Thymus (tissue), 11 donors: ENCODE measurements at regions not wholly inside any gene's neighbourhood (a gene's known extent, or its start where the extent isn't known, plus 50 kb on each side); places are given as distances from the start of the nearest gene placed in this dataset.
"Not testable (repeated sequence)": the region's sequence is repeated elsewhere in the genome, so short reads cannot be mapped to it uniquely, and the experiment has no call there.

Experiments used
- DNase-seq, 9 donors: peaks; one replicate each; pipeline ENCODE4 v3.0.0-alpha.2; 2013; ENCODE audit warnings: low spot score in 9 of 9, low read depth in 6 of 9, missing footprints in 1 of 9
- H3K27ac ChIP-seq, 2 donors: one replicate each; pipeline ENCODE4 v1.5.1; 2013; ENCODE audit warnings: control low read depth in 1 of 2, low read depth in 1 of 2, low read length in 1 of 2, mild to moderate bottlenecking in 1 of 2, moderate library complexity in 1 of 2
- H3K27me3 ChIP-seq, 2 donors: one replicate each; pipeline ENCODE4 v1.5.1; 2013; ENCODE audit warnings: low read length in 1 of 2; ENCODE audit not compliant: control insufficient read depth in 2 of 2, insufficient read depth in 1 of 2
- H3K36me3 ChIP-seq, 2 donors: one replicate each; pipeline ENCODE4 v1.5.1; 2013; ENCODE audit warnings: low read length in 1 of 2, mild to moderate bottlenecking in 1 of 2, moderate library complexity in 1 of 2; ENCODE audit not compliant: control insufficient read depth in 2 of 2, insufficient read depth in 2 of 2
- H3K4me1 ChIP-seq, 2 donors: one replicate each; pipeline ENCODE4 v1.5.1; 2013; ENCODE audit warnings: low read length in 2 of 2; ENCODE audit not compliant: control insufficient read depth in 2 of 2, insufficient read depth in 2 of 2
- H3K4me3 ChIP-seq, 2 donors: one replicate each; pipeline ENCODE4 v1.5.1; 2013; ENCODE audit warnings: low read length in 2 of 2, control low read depth in 1 of 2, mild to moderate bottlenecking in 1 of 2
- H3K9me3 ChIP-seq, 2 donors: one replicate each; pipeline ENCODE4 v1.5.1; 2013; ENCODE audit warnings: low read length in 1 of 2, mild to moderate bottlenecking in 1 of 2; ENCODE audit not compliant: control insufficient read depth in 2 of 2, insufficient read depth in 1 of 2
- WGBS: extraction: QIAGEN DNeasy Blood & Tissue Kit; methylation state at CpG from one replicate; pipeline ENCODE4 v1.1.7; 2013; 5-methylcytosine and 5-hydroxymethylcytosine counted together
- donor health status: healthy.

DNA sequence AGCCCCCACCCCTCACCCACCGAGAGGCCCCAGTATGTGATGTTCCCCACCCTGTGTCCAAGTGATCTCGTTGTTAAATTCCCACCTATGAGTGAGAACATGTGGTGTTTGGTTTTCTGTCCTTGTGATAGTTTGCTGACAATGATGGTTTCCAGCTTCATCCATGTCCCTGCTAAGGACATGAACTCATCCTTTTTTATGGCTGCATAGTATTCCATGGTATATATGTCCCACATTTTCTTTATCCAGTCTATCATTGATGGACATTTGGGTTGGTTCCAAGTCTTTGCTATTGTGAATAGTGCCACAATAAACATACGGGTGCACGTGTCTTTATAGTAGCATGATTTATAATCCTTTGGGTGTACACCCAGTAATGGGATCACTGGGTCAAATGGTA is 79.2 kb downstream of the PXDC1 start:
- not testable (repeated sequence) for H3K27ac ChIP-seq, H3K36me3 ChIP-seq, H3K4me1 ChIP-seq, H3K9me3 ChIP-seq, H3K4me3 ChIP-seq, H3K27me3 ChIP-seq, DNase-seq
- 84% methylated on average over 4 of the region's 4 CpGs for WGBS

DNA sequence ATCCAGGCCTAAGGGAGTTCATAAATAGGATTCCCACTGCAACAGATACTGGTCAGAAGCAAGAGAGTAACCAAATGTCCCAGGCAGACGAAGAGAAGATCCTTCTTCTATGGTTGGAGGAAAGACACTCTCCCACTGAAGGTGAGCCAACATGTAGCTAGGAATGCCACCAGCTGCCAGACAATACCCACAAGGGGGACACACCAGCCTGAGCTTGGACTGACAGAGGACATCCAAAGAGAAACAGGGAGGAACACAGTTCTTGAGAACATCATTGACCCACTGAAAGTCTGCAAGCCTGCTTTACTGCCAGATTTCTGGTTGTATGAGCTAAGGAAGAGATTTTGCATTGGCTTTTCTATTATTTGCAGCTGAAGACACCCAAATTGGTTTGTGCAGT is 80.1 kb downstream of the PXDC1 start:
- H3K27me3 ChIP-seq = no peaks in the 10 kb centered on the region
- no peak for DNase-seq
- WGBS = 100% methylated on average over 1 of the region's 1 CpG
- no peaks in the 10 kb centered on the region for H3K4me1 ChIP-seq
- H3K4me3 ChIP-seq = no peak overlapping the region
- no peaks in the 10 kb centered on the region for H3K36me3 ChIP-seq
- H3K27ac ChIP-seq = no peak overlapping the region
- H3K9me3 ChIP-seq = no peaks in the 10 kb centered on the region

DNA sequence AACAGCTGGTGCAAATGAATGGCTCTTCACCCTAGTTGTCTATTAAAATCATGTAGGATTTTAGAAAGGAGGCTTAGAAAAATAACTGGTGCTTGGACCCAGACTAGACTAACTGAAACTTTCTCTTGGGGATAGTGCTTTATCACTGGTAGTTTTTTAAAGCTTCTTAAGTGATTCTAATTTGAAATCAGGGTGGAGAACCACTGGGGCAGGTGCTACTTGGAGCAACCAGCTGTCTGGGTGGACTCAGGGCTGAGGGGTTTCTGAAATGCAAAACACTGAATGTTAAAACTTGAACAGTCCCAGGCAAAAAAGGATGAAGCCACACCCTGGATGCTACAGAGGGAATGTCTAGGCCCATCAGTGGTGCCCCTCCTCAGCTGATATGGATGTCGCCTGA is 81.2 kb downstream of the PXDC1 start:
- Histone ChIP-seq H3K9me3 (no peaks in the 10 kb centered on the region), H3K36me3 (no peaks in the 10 kb centered on the region), H3K27me3 (no peaks in the 10 kb centered on the region), H3K4me3 (no peak overlapping the region), H3K4me1 (no peaks in the 10 kb centered on the region), H3K27ac (no peak overlapping the region)
- 98% methylated on average over 1 of the region's 1 CpG for WGBS
- no peak for DNase-seq

DNA sequence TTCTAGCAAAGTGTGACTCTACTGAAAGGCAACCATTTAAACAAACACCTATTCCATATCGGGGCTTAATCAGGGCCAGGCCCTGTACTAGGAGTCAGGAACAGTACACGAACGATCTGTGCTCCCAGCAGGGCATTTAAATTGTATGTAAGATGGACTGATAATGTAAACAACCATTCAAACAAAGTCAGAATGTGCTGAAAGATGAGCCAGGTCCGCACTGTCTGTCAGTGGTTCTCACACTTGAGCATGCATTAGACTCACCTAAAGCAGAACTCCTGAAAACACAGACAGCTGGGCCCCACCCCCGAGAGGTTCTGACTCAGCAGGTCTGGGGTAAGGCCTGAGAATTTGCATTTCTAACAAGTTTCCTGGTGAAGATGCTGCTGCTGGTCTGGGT is 81.6 kb downstream of the PXDC1 start:
- Histone ChIP-seq H3K27me3 (no peaks in the 10 kb centered on the region), H3K27ac (no peak overlapping the region), H3K36me3 (no peaks in the 10 kb centered on the region), H3K4me1 (no peaks in the 10 kb centered on the region), H3K4me3 (no peak overlapping the region), H3K9me3 (no peaks in the 10 kb centered on the region)
- no peak for DNase-seq
- WGBS = 89% methylated on average over 5 of the region's 5 CpGs

DNA sequence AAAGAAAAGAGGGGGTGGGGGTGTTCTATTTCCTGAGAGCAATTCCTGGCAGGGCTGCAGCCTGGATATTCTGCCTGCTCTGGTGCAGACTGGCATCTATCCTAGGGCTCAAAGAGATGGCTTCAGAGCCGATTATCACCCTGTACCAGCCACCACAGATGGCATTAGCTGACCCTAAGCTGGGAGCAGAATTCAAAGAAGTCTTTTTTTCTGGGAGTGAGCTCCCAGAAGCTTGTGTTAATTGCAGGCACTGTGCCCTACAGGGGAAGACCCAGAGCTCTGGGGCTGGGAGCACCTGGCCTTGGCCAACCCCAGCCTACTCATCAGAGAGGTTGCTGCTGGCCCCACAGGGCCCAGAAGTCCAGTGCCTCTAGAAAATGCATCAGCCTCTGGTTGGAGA is 85.9 kb downstream of the PXDC1 start:
- Histone ChIP-seq H3K9me3 (no peaks in the 10 kb centered on the region), H3K36me3 (no peaks in the 10 kb centered on the region), H3K4me1 (no peaks in the 10 kb centered on the region), H3K27ac (no peak overlapping the region), H3K4me3 (no peak overlapping the region), H3K27me3 (no peaks in the 10 kb centered on the region)
- DNase-seq = no peak
- 86% methylated on average over 1 of the region's 1 CpG for WGBS

DNA sequence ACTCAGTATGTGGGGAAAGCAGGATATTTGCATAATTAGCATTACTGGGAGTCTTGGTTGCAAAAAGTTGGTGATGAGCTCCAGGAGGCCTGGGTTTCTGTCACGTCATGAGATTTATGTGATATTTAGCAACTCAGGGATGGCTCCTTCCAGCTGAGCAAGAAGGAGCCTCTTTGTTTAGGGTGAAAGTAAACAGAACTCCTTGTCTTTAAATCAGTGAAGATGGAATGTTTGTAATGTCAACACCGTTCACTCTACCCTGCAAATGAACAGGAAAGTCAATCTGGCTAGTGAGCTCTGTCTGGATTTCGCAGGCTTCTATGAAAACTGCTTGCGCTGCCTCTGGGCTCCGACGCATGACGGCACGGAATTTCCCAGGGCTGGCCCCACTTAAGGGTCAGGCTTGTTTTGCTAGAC is 86.9 kb downstream of the PXDC1 start:
- no peaks in the 10 kb centered on the region for H3K36me3 ChIP-seq
- no peak overlapping the region for H3K27ac ChIP-seq
- H3K9me3 ChIP-seq = no peaks in the 10 kb centered on the region
- 95% methylated on average over 8 of the region's 8 CpGs for WGBS
- H3K27me3 ChIP-seq = no peaks in the 10 kb centered on the region
- H3K4me1 ChIP-seq = no peaks in the 10 kb centered on the region
- peak in 1 of 9 donors; percentile 10 for DNase-seq
- no peak overlapping the region for H3K4me3 ChIP-seq

DNA sequence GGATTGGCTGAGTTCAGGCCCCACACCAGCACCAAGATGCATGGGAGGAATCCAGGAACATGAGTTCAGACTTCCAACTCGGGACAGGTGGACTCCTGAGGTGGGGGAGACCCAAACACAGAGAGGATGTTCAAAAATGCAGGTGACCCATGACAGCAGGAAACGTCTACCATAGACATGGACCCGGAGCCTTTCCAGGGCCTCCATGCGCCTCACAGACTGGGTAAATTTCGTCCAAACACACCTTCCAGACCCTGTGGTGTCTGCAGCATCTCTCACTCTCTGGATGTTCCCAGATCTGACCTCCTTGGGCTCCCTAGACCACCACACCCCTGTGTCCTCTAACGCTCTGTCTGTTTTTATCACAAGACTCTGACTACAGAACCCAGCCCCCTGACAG is 87.7 kb downstream of the PXDC1 start:
- H3K4me1 ChIP-seq = no peaks in the 10 kb centered on the region
- WGBS = 95% methylated on average over 6 of the region's 6 CpGs
- H3K36me3 ChIP-seq = no peaks in the 10 kb centered on the region
- no peak for DNase-seq
- H3K27me3 ChIP-seq = no peaks in the 10 kb centered on the region
- no peaks in the 10 kb centered on the region for H3K9me3 ChIP-seq
- H3K27ac ChIP-seq = no peak overlapping the region
- no peak overlapping the region for H3K4me3 ChIP-seq

DNA sequence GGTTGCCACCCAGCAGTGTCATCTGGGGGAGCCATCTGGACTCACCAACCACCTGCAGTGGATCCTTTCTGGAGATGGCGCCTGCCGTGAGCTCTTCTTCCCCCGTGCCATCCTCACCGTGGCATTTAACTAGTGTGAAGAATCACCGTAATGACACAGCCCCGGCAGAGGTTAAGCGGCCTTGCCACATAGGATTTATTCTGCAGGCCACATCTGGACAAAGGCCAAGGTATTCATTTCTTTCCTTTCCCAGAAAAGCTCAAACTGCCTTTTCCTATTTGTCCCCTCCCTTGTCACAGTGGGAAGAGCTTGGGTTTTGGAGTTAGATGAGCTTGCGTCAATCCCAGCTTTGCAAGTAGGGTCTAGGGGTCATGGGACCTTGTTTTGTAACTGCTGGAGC is 88.4 kb downstream of the PXDC1 start:
- no peak for DNase-seq
- 97% methylated on average over 8 of the region's 8 CpGs for WGBS
- H3K4me3 ChIP-seq = no peak overlapping the region
- H3K4me1 ChIP-seq = no peaks in the 10 kb centered on the region
- no peaks in the 10 kb centered on the region for H3K27me3 ChIP-seq
- H3K9me3 ChIP-seq = no peaks in the 10 kb centered on the region
- H3K27ac ChIP-seq = no peak overlapping the region
- no peaks in the 10 kb centered on the region for H3K36me3 ChIP-seq

DNA sequence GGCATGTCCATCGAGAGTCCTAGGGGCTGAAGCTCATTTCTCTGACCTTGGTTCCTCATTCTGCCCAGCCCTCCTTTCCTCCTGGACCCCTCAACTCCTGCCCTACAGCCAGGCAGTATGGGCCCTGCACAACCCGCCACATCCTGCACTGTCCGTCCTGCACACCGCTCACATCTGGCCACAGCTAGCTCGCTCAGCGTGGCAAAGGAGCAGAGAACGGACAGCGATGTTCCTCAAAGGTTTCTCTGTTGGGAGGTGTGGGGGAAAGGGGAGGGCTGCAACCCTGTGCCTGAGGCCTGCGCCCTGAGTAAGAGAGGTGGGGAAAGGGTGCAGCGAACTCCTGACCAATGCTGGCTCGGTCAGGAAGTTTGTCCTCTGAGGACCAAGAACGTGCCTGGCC is 90.1 kb downstream of the PXDC1 start:
- Histone ChIP-seq H3K9me3 (no peaks in the 10 kb centered on the region), H3K4me3 (no peak overlapping the region), H3K27me3 (no peaks in the 10 kb centered on the region), H3K4me1 (no peaks in the 10 kb centered on the region), H3K36me3 (no peaks in the 10 kb centered on the region), H3K27ac (no peak overlapping the region)
- no peak for DNase-seq
- WGBS = 95% methylated on average over 12 of the region's 12 CpGs

DNA sequence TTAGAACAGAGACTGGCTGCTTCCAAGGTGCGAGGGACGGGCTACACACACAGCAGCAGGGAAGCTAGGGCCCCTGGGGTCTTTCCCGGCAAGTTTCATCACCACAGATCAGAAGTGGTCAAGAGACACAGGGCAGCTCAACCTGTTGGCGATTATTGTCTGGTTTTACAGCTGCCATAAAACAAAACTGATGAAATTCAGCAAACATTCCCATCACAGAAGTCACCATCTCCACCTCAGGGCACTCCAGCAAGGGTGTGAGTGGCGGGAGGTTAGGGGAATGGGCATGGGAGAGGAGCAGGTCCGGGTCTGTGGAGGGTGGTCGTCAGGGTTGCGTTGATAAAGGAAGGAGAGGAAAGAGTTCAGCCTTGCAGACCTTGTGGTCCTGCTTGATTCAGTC is 91.0 kb downstream of the PXDC1 start:
- Histone ChIP-seq H3K27ac (no peak overlapping the region), H3K36me3 (no peaks in the 10 kb centered on the region), H3K4me1 (no peaks in the 10 kb centered on the region), H3K27me3 (no peaks in the 10 kb centered on the region), H3K4me3 (no peak overlapping the region), H3K9me3 (no peaks in the 10 kb centered on the region)
- 94% methylated on average over 8 of the region's 8 CpGs for WGBS
- no peak for DNase-seq
